Suprapubic skin (tissue), 4 donors: ENCODE measurements at regions not wholly inside any gene's neighbourhood (a gene's known extent, or its start where the extent isn't known, plus 50 kb on each side); places are given as distances from the start of the nearest gene placed in this dataset.

Source experiments
- DNase-seq, 2 donors: peaks; one replicate each; pipeline ENCODE4 v3.0.0-alpha.2; 2019; ENCODE audit warnings: low spot score in 2 of 2
- H3K27ac ChIP-seq: fragments of 200-600 bp; sonication (generic); one replicate; pipeline ENCODE4 v1.5.1; 2019
- H3K27me3 ChIP-seq: fragments of 200-600 bp; sonication (generic); one replicate; pipeline ENCODE4 v1.5.1; 2019
- H3K36me3 ChIP-seq: fragments of 200-600 bp; sonication (generic); one replicate; pipeline ENCODE4 v1.5.1; 2019
- H3K4me1 ChIP-seq: fragments of 200-600 bp; sonication (generic); one replicate; pipeline ENCODE4 v1.5.1; 2019
- H3K4me3 ChIP-seq: fragments of 200-600 bp; sonication (generic); one replicate; pipeline ENCODE4 v1.5.1; 2019; ENCODE audit warnings: mild to moderate bottlenecking
- H3K9me3 ChIP-seq: fragments of 200-600 bp; sonication (generic); one replicate; pipeline ENCODE4 v1.5.1; 2019
- CTCF ChIP-seq, 2 donors: fragments of 200-600 bp in 1 of 2; fragments of 450-650 bp in 1 of 2; sonication (generic) in 1 of 2; IDR thresholded peaks; one replicate each; pipeline ENCODE4 v1.5.1; 2016 to 2019; ENCODE audit warnings: antibody characterized with exemption in 2 of 2, mild to moderate bottlenecking in 1 of 2, moderate library complexity in 1 of 2
- EP300 ChIP-seq: sonication (generic); formaldehyde crosslinking; IDR thresholded peaks from one replicate; pipeline ENCODE4 v1.6.1; 2017; ENCODE audit warnings: antibody characterized with exemption
- POLR2A ChIP-seq, 2 donors: fragments of 450-650 bp; IDR thresholded peaks; one replicate each; pipeline ENCODE4 v1.6.1; 2017; ENCODE audit warnings: antibody characterized with exemption in 2 of 2, mild to moderate bottlenecking in 2 of 2, moderate library complexity in 2 of 2
- POLR2AphosphoS5 ChIP-seq, 3 donors: sonication (generic); formaldehyde crosslinking; IDR thresholded peaks; one replicate each; pipeline ENCODE4 v1.6.1; 2017; ENCODE audit warnings: antibody characterized with exemption in 3 of 3
- WGBS: methylation state at CpG from one replicate; pipeline ENCODE4 v1.1.5; 2018; 5-methylcytosine and 5-hydroxymethylcytosine counted together

DNA sequence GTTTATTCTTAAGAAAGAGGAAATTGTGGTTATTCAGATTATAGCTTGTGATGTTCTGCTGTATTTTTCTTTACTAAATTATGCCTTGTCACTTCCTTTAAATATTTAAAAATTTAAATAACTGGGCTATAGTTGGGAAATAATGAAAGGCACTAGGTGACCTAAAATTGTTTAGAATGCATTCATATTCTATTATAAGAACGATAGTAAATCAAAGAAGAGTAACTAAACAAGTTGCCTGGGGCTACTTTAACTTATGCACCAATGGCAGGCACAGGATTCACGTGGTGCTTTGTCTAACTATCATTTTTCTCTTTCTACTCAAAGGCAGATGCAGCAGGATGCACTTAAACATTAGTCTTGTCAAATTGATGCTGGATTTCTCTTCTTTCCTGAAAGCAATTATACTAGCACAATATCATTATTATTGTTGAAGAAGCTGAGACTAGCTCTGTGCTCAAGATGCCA is 190.7 kb upstream of the PPFIA2 start:
- no peaks in the 10 kb centered on the region for H3K36me3 ChIP-seq
- TF ChIP-seq POLR2A (IDR thresholded peaks at IDR 0.05): no peak
- TF ChIP-seq EP300: no peak
- TF ChIP-seq CTCF (IDR thresholded peaks at IDR 0.05): no peak
- TF ChIP-seq POLR2AphosphoS5 (IDR thresholded peaks at IDR 0.05): no peak

GRCh38 chr12:81949416-81949815 is 190.3 kb upstream of the PPFIA2 start:
- no peaks in the 10 kb centered on the region for H3K4me1 ChIP-seq
- 69% methylated on average over 2 of the region's 2 CpGs for WGBS
- no peaks in the 10 kb centered on the region for H3K27me3 ChIP-seq
- H3K27ac ChIP-seq: no peak overlapping the region
- no peak for TF ChIP-seq EP300
- TF ChIP-seq CTCF (IDR thresholded peaks at IDR 0.05): no peak
- TF ChIP-seq POLR2AphosphoS5 (IDR thresholded peaks at IDR 0.05): no peak
- TF ChIP-seq POLR2A (IDR thresholded peaks at IDR 0.05): no peak
- no peaks in the 10 kb centered on the region for H3K9me3 ChIP-seq
- H3K36me3 ChIP-seq: no peaks in the 10 kb centered on the region
- no peak for DNase-seq
- no peak overlapping the region for H3K4me3 ChIP-seq

More for the DNA sequence above, 190.7 kb upstream of the PPFIA2 start:
- WGBS: 17% methylated on average over 2 of the region's 2 CpGs
- Histone ChIP-seq H3K4me3 (no peak overlapping the region), H3K27me3 (no peaks in the 10 kb centered on the region), H3K9me3 (no peaks in the 10 kb centered on the region), H3K27ac (no peak overlapping the region), H3K4me1 (no peaks in the 10 kb centered on the region)
- DNase-seq: no peak

GRCh38 chr12:81944886-81945285 is 185.7 kb upstream of the PPFIA2 start:
- 85% methylated on average over 2 of the region's 2 CpGs for WGBS

DNA sequence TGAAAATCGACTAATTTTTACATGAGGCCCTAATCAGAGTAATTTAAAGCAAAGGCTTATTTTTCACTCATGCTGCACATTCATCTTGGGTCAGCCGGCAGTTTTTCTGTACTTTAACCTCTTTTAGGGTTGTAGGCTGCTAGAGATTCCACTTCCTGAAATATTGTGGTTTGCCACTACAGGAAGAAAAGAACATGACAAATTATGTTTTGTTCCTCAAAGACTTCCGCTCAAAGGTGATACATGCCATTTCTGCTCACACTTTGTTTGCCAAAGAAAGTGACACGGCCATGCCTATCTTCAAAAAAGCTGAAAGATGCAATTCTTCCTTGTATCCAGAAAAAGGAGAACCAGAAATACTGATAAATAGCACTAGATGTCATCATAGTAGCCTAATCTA is 183.4 kb upstream of the PPFIA2 start:
- Histone ChIP-seq H3K9me3 (no peaks in the 10 kb centered on the region), H3K4me1 (no peaks in the 10 kb centered on the region), H3K27me3 (no peaks in the 10 kb centered on the region), H3K36me3 (no peaks in the 10 kb centered on the region), H3K4me3 (no peak overlapping the region), H3K27ac (no peak overlapping the region)
- 54% methylated on average over 4 of the region's 4 CpGs for WGBS
- no peak for DNase-seq
- TF ChIP-seq EP300: no peak

More at GRCh38 chr12:81944886-81945285, 185.7 kb upstream of the PPFIA2 start:
- H3K36me3 ChIP-seq: no peaks in the 10 kb centered on the region
- H3K4me1 ChIP-seq: no peaks in the 10 kb centered on the region
- no peak overlapping the region for H3K27ac ChIP-seq
- H3K9me3 ChIP-seq: no peaks in the 10 kb centered on the region
- no peaks in the 10 kb centered on the region for H3K27me3 ChIP-seq
- no peak for DNase-seq
- H3K4me3 ChIP-seq: no peak overlapping the region
- TF ChIP-seq POLR2AphosphoS5 (IDR thresholded peaks at IDR 0.05) (no peak), POLR2A (IDR thresholded peaks at IDR 0.05) (no peak), CTCF (IDR thresholded peaks at IDR 0.05) (no peak), EP300 (no peak)

GRCh38 chr12:81930037-81930436 is 170.9 kb upstream of the PPFIA2 start:
- Histone ChIP-seq H3K27me3 (no peaks in the 10 kb centered on the region), H3K4me1 (no peaks in the 10 kb centered on the region), H3K36me3 (no peaks in the 10 kb centered on the region), H3K9me3 (peaks cover 3% of the 10 kb centered on the region), H3K27ac (no peak overlapping the region), H3K4me3 (no peak overlapping the region)
- DNase-seq: no peak
- TF ChIP-seq CTCF (IDR thresholded peaks at IDR 0.05) (no peak), POLR2A (IDR thresholded peaks at IDR 0.05) (no peak), POLR2AphosphoS5 (IDR thresholded peaks at IDR 0.05) (no peak), EP300 (no peak)
- WGBS: 92% methylated on average over 2 of the region's 2 CpGs

DNA sequence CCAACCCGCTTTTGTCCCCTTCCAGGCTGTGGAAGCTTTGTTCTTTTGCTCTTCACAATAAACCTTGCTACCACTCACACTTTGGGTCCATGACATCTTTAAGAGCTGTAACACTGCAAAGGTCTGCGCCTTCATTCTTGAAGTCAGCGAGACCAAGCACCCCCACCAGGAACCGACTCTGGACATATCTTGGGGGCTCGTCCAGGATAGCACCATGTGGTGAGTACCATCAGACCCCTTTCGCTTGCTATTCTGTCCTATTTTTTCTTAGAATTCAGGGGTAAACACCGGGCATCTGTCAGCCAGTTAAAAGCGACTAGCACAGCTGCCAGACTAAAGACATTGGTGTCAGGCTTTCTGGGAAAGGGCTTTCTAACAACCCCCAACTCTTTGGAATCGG is 137.6 kb upstream of the PPFIA2 start:
- WGBS: 94% methylated on average over 9 of the region's 9 CpGs
- no peak for TF ChIP-seq POLR2AphosphoS5 (IDR thresholded peaks at IDR 0.05)
- H3K4me1 ChIP-seq: no peaks in the 10 kb centered on the region

More for the DNA sequence above, 137.6 kb upstream of the PPFIA2 start:
- Histone ChIP-seq H3K27ac (no peak overlapping the region), H3K9me3 (peaks cover 10% of the 10 kb centered on the region), H3K4me3 (no peak overlapping the region), H3K36me3 (no peaks in the 10 kb centered on the region), H3K27me3 (no peaks in the 10 kb centered on the region)
- DNase-seq: no peak
